HCT116 (cell line): ENCODE measurements at regions not wholly inside any gene's neighbourhood (a gene's known extent, or its start where the extent isn't known, plus 50 kb on each side); places are given as distances from the start of the nearest gene placed in this dataset.
"Not testable (repeated sequence)": the region's sequence is repeated elsewhere in the genome, so short reads cannot be mapped to it uniquely, and the experiment has no call there.

Source experiments
- ATAC-seq: fragments of 200-7000 bp; cut with Tn5 transposase; 2 replicates; pipeline ENCODE4 v1.9.1; 2020; ENCODE audit warnings: mild to moderate bottlenecking, moderate library complexity
- BruUV-seq: library from RNA; stranded (reverse); fragments of 400-500 nt; replicated peaks from 2 replicates; lab custom pipeline; 2021; lab: Mats Ljungman, UMichigan
- CTCF ChIA-PET: fragments of 300-600 bp; sonication (Branson Sonifier 250); formaldehyde crosslinking; loops from one replicate; lab custom pipeline; 2021; ENCODE audit warnings: antibody characterized with exemption; lab: Charles Lee
- POLR2A ChIA-PET: fragments of 300-600, 350-600 bp; sonication (Branson Sonifier 250); formaldehyde crosslinking; loops from one replicate; lab custom pipeline; 2021; ENCODE audit warnings: antibody characterized with exemption; lab: Charles Lee
- RAD21 ChIA-PET, 2 experiments: fragments of 300-600 bp; sonication (Branson Sonifier 250); formaldehyde crosslinking; loops; one replicate each; lab custom pipeline; 2023; ENCODE audit warnings: low total read pairs in 2 of 2; ENCODE audit not compliant: uncharacterized antibody in 2 of 2, unreplicated experiment in 2 of 2, low non-redundant PET in 1 of 2; lab: Charles Lee
- DNase-seq: peaks from one replicate; pipeline ENCODE4 v3.0.0-alpha.2; 2010; ENCODE audit warnings: low read depth, low spot score
- H2AFZ ChIP-seq: fragments of 200-600 bp; shearing (Covaris generic), sonication (generic); 2 replicates; pipeline ENCODE4 v1.6.1; 2017; ENCODE audit warnings: low read depth, mixed run types, mixed read lengths, antibody characterized with exemption, low read length; ENCODE audit not compliant: poor library complexity, severe bottlenecking
- H3K27ac ChIP-seq: 2 replicates; pipeline ENCODE4 v1.5.1; 2012; ENCODE audit warnings: low read depth, low read length
- H3K27me3 ChIP-seq: fragments of 200-600 bp; sonication (generic); 2 replicates; pipeline ENCODE4 v1.6.1; 2016; ENCODE audit warnings: mixed run types, low read length, mixed read lengths; ENCODE audit not compliant: insufficient read depth
- H3K36me3 ChIP-seq, 2 experiments: fragments of 200-500 bp in 1 of 2; fragments of 200-600 bp in 1 of 2; sonication (Bioruptor generic) in 1 of 2; sonication (generic) in 1 of 2; 2 replicates each; pipeline versions ENCODE4 v1.5.1 to v1.6.1; 2014 to 2016; ENCODE audit warnings: low read length in 2 of 2, inconsistent platforms in 1 of 2, mixed read lengths in 1 of 2, mixed run types in 1 of 2; ENCODE audit not compliant: insufficient read depth in 2 of 2, control insufficient read depth in 1 of 2
- H3K4me1 ChIP-seq, 2 experiments: fragments of 200-600 bp in 1 of 2; sonication (generic) in 1 of 2; 2 replicates each; pipeline versions ENCODE4 v1.5.1 to v1.6.1; 2012 to 2017; ENCODE audit warnings: low read length in 2 of 2, inconsistent platforms in 1 of 2, mild to moderate bottlenecking in 1 of 2, mixed read lengths in 1 of 2, mixed run types in 1 of 2, moderate library complexity in 1 of 2; ENCODE audit not compliant: insufficient read depth in 2 of 2, control insufficient read depth in 1 of 2
- H3K4me2 ChIP-seq: fragments of 200-600 bp; sonication (generic); 2 replicates; pipeline ENCODE4 v1.6.1; 2017; ENCODE audit warnings: mixed run types, low read length, mixed read lengths
- H3K4me3 ChIP-seq, 2 experiments: fragments of 200-600 bp in 1 of 2; sonication (generic) in 1 of 2; replicated peaks in 1 of 2; 2 replicates each; pipeline ENCODE4 v1.5.1; 2011 to 2016; ENCODE audit warnings: low read length in 2 of 2, control low read depth in 1 of 2, low read depth in 1 of 2, mild to moderate bottlenecking in 1 of 2, mixed read lengths in 1 of 2, mixed run types in 1 of 2
- H3K79me2 ChIP-seq: fragments of 200-600 bp; sonication (generic); 2 replicates; pipeline ENCODE4 v1.6.1; 2017; ENCODE audit warnings: mild to moderate bottlenecking, mixed run types, low read length, moderate library complexity, mixed read lengths; ENCODE audit not compliant: insufficient read depth
- H3K9ac ChIP-seq: fragments of 200-600 bp; sonication (generic); 2 replicates; pipeline ENCODE4 v1.6.1; 2016; ENCODE audit warnings: low read length, mixed read lengths
- H3K9me2 ChIP-seq: fragments of 200-600 bp; sonication (generic), shearing (Covaris generic); 2 replicates; pipeline ENCODE4 v1.6.1; 2017; ENCODE audit warnings: mixed run types, mild to moderate bottlenecking, moderate library complexity; ENCODE audit not compliant: insufficient read depth
- H3K9me3 ChIP-seq, 2 experiments: fragments of 200-500 bp in 1 of 2; fragments of 200-600 bp in 1 of 2; sonication (Bioruptor generic) in 1 of 2; sonication (generic) in 1 of 2; 2 replicates each; pipeline ENCODE4 v1.6.1; 2014 to 2017; ENCODE audit warnings: low read length in 2 of 2, mixed read lengths in 2 of 2, inconsistent platforms in 1 of 2, low read depth in 1 of 2, mild to moderate bottlenecking in 1 of 2, mixed run types in 1 of 2, moderate library complexity in 1 of 2; ENCODE audit not compliant: control insufficient read depth in 1 of 2, insufficient read depth in 1 of 2
- H4K20me1 ChIP-seq: fragments of 200-600 bp; sonication (generic), shearing (Covaris generic); 2 replicates; pipeline ENCODE4 v1.6.1; 2017; ENCODE audit warnings: mixed run types, mild to moderate bottlenecking, moderate library complexity; ENCODE audit not compliant: insufficient read depth
- ATF3 ChIP-seq: IDR thresholded peaks from 2 replicates; pipeline ENCODE4 v1.6.1; 2012
- CBX3 ChIP-seq: IDR thresholded peaks from 2 replicates; pipeline ENCODE4 v1.6.1; 2012; ENCODE audit warnings: low read depth
- CEBPB ChIP-seq: IDR thresholded peaks from 2 replicates; pipeline ENCODE4 v1.6.1; 2012; ENCODE audit warnings: low read depth
- CTCF ChIP-seq, 3 experiments: fragments of 200-600 bp in 1 of 3; sonication (generic) in 1 of 3; IDR thresholded peaks in 2 of 3; conservative IDR thresholded peaks in 1 of 3; 2 replicates each; pipeline ENCODE4 v1.5.1; 2012 to 2017; ENCODE audit warnings: low read depth in 2 of 3, low read length in 2 of 3, antibody characterized with exemption in 1 of 3, borderline replicate concordance in 1 of 3, control low read depth in 1 of 3, mild to moderate bottlenecking in 1 of 3, mixed read lengths in 1 of 3, mixed run types in 1 of 3, moderate library complexity in 1 of 3; ENCODE audit not compliant: insufficient read depth in 1 of 3
- ELF1 ChIP-seq: IDR thresholded peaks from 2 replicates; pipeline ENCODE4 v1.6.1; 2012; ENCODE audit warnings: low read depth, borderline replicate concordance
- EZH2 ChIP-seq: fragments of 200-600 bp; sonication (generic); IDR thresholded peaks from 2 replicates; pipeline ENCODE4 v1.6.1; 2017; ENCODE audit warnings: antibody characterized with exemption, mixed run types
- EZH2phosphoT487 ChIP-seq: fragments of 200-600 bp; IDR thresholded peaks from 2 replicates; pipeline ENCODE4 v1.6.1; 2018; ENCODE audit warnings: antibody characterized with exemption, borderline replicate concordance
- FOSL1 ChIP-seq: IDR thresholded peaks from 2 replicates; pipeline ENCODE4 v1.6.1; 2012; ENCODE audit warnings: low read depth
- JUND ChIP-seq: IDR thresholded peaks from 2 replicates; pipeline ENCODE4 v1.6.1; 2012
- MAX ChIP-seq: IDR thresholded peaks from 2 replicates; pipeline ENCODE4 v1.6.1; 2012
- POLR2A ChIP-seq: IDR thresholded peaks from 2 replicates; pipeline ENCODE4 v1.7.0; 2011; ENCODE audit warnings: borderline replicate concordance; ENCODE audit not compliant: insufficient read depth, insufficient read length; ENCODE audit errors: extremely low read depth
- POLR2AphosphoS5 ChIP-seq: IDR thresholded peaks from 2 replicates; pipeline ENCODE4 v1.6.1; 2011; ENCODE audit warnings: mild to moderate bottlenecking, low read depth, low read length, moderate library complexity
- RAD21 ChIP-seq: IDR thresholded peaks from 2 replicates; pipeline ENCODE4 v1.6.1; 2012; ENCODE audit warnings: low read depth, mild to moderate bottlenecking
- SIN3A ChIP-seq: IDR thresholded peaks from 2 replicates; pipeline ENCODE4 v1.6.1; 2012; ENCODE audit warnings: low read depth
- SP1 ChIP-seq: IDR thresholded peaks from 2 replicates; pipeline ENCODE4 v1.6.1; 2012; ENCODE audit warnings: low read depth
- SRF ChIP-seq: IDR thresholded peaks from 2 replicates; pipeline ENCODE4 v1.6.1; 2012; ENCODE audit warnings: low read depth
- TCF7L2 ChIP-seq: IDR thresholded peaks from 2 replicates; pipeline ENCODE4 v1.7.0; 2011; ENCODE audit warnings: borderline replicate concordance, inconsistent platforms; ENCODE audit not compliant: insufficient read depth, insufficient read length; ENCODE audit errors: extremely low read depth
- YY1 ChIP-seq: IDR thresholded peaks from 2 replicates; pipeline ENCODE4 v1.6.1; 2011; ENCODE audit warnings: low read length, low read depth, moderate library complexity, mild to moderate bottlenecking; ENCODE audit not compliant: insufficient replicate concordance; ENCODE audit errors: extremely low read depth
- ZBTB33 ChIP-seq: IDR thresholded peaks from 2 replicates; pipeline ENCODE4 v1.6.1; 2011; ENCODE audit warnings: mild to moderate bottlenecking, low read length, moderate library complexity; ENCODE audit not compliant: insufficient replicate concordance; ENCODE audit errors: extremely low read depth
- ZNF274 ChIP-seq: fragments of 200-500 bp; sonication (Bioruptor generic); IDR thresholded peaks from 2 replicates; pipeline ENCODE4 v1.6.1; 2014; ENCODE audit warnings: mild to moderate bottlenecking, low read depth, low read length, inconsistent platforms
- intact Hi-C: fragments of 100-400 bp; cut with micrococcal nuclease; formaldehyde crosslinking; loops from 2 replicates; pipeline ENCODE4 v1.10.0; 2022

GRCh38 chr10:63825766-63826165 lies 304.6 kb downstream of the REEP3 start:
- ChIA-PET RAD21 (no interaction called here), POLR2A (no interaction called here), CTCF (no interaction called here)
- Histone ChIP-seq H3K79me2 (no peaks in the 10 kb centered on the region), H3K9me3 (peaks cover 0 to 9% of the 10 kb centered on the region in 2 experiments; a peak in 2 of 4 replicates), H3K27me3 (no peaks in the 10 kb centered on the region), H2AFZ (no peak overlapping the region), H3K4me2 (no peak overlapping the region), H3K9me2 (no peaks in the 10 kb centered on the region), H3K4me1 (no peaks in the 10 kb centered on the region), H3K36me3 (no peaks in the 10 kb centered on the region), H4K20me1 (no peaks in the 10 kb centered on the region), H3K4me3 (no peak overlapping the region), H3K9ac (no peak overlapping the region), H3K27ac (no peak overlapping the region)
- no TSS peak for BruUV-seq
- TF ChIP-seq JUND (no peak), SRF (no peak), MAX (no peak), SP1 (no peak), CTCF (IDR thresholded peaks at IDR 0.05 in 2 of 3, conservative IDR thresholded peaks at IDR 0.05 in 1 of 3; ENCODE audit: borderline replicate concordance in 1 of 3, insufficient read depth in 1 of 3, low read depth in 2 of 3, low read length in 2 of 3) (no peak), ZNF274 (no peak), YY1 (no peak), RAD21 (no peak), CBX3 (no peak), EZH2phosphoT487 (no peak), CEBPB (no peak), SIN3A (no peak), POLR2AphosphoS5 (no peak), ATF3 (no peak), POLR2A (no peak), ELF1 (no peak), EZH2 (no peak), FOSL1 (no peak), TCF7L2 (no peak), ZBTB33 (no peak)
- intact Hi-C loops, result no loop called here
- DNase-seq (no peak), ATAC-seq (no peak)

- H3K4me1 ChIP-seq, H3K9ac ChIP-seq, H3K27ac ChIP-seq, DNase-seq, H4K20me1 ChIP-seq, POLR2A ChIA-PET, H3K27me3 ChIP-seq, CTCF ChIA-PET, ATAC-seq, H3K9me2 ChIP-seq, H3K9me3 ChIP-seq, H2AFZ ChIP-seq, H3K4me3 ChIP-seq, RAD21 ChIA-PET, intact Hi-C loops, H3K36me3 ChIP-seq, H3K79me2 ChIP-seq, H3K4me2 ChIP-seq, BruUV-seq: not testable (repeated sequence)
Measured at GRCh38 chr10:63827018-63827417, 305.8 kb downstream of the REEP3 start.
